ENCODE measurements at regions not wholly inside any gene's neighbourhood (a gene's known extent, or its start where the extent isn't known, plus 50 kb on each side); places are given as distances from the start of the nearest gene placed in this dataset.

DNA sequence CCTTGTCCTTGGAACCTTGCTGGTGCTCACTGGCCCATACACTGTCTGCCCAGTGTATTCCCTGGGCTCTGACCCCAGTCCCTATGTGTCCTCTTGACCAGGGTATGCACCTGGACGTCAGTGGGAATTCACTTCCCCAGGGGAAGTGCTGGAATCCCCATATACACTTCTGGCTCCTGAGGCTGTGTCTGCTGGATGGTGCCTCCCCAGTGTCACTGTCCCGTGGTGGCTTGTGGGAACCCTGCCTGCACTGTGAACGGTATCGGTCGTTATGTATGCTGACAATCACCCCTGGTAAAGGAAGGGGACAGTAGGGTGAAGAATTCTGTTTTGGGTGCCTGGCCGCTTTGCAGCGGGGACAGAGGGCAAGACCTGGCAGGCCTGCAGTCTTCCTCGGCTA is 95.9 kb downstream of the RRM1 start:
- TF ChIP-seq, protein P1, sequence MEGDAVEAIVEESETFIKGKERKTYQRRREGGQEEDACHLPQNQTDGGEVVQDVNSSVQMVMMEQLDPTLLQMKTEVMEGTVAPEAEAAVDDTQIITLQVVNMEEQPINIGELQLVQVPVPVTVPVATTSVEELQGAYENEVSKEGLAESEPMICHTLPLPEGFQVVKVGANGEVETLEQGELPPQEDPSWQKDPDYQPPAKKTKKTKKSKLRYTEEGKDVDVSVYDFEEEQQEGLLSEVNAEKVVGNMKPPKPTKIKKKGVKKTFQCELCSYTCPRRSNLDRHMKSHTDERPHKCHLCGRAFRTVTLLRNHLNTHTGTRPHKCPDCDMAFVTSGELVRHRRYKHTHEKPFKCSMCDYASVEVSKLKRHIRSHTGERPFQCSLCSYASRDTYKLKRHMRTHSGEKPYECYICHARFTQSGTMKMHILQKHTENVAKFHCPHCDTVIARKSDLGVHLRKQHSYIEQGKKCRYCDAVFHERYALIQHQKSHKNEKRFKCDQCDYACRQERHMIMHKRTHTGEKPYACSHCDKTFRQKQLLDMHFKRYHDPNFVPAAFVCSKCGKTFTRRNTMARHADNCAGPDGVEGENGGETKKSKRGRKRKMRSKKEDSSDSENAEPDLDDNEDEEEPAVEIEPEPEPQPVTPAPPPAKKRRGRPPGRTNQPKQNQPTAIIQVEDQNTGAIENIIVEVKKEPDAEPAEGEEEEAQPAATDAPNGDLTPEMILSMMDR (IDR thresholded peaks at IDR 0.05): no peak
- TF ChIP-seq POLR2A (IDR thresholded peaks at IDR 0.05): no peak
- no peak for TF ChIP-seq POLR2AphosphoS5 (IDR thresholded peaks at IDR 0.05)
